Stimulated activated CD4-positive, alpha-beta T cell treated with anti-CD3 and anti-CD28 coated beads, Interleukin-12 subunit alpha, Interleukin-12 subunit beta, amount 100 ng/mL, for 48 hours (primary cell): ENCODE measurements at regions not wholly inside any gene's neighbourhood (a gene's known extent, or its start where the extent isn't known, plus 50 kb on each side); places are given as distances from the start of the nearest gene placed in this dataset.
"Not testable (repeated sequence)": the region's sequence is repeated elsewhere in the genome, so short reads cannot be mapped to it uniquely, and the experiment has no call there.

Experiments
- DNase-seq, 3 donors: peaks; one replicate each; pipeline ENCODE4 v3.0.0-alpha.2; 2020; ENCODE audit warnings: low read depth in 2 of 3, low spot score in 1 of 3

DNA sequence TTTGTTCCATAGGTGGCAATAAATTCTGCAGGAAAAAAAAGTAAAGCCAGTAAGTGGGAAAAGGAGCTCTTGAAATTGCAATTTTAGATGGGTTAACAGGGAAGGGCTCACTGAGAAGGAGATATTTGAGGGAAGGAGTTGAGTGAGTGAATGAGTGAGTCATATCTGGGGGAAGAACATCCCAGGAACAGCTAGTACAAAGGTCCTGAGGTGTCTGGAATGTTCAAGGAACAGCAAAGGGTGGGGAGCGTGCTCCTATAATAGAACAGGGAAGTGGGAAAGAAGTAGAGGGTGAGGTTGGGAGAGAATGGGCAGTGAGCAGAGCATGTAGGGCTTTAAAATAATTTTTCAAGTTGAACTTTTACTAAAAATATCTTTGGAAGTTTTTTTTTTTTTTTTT, 68.0 kb upstream of the PSME4 start:
- DNase-seq, result no peak

DNA sequence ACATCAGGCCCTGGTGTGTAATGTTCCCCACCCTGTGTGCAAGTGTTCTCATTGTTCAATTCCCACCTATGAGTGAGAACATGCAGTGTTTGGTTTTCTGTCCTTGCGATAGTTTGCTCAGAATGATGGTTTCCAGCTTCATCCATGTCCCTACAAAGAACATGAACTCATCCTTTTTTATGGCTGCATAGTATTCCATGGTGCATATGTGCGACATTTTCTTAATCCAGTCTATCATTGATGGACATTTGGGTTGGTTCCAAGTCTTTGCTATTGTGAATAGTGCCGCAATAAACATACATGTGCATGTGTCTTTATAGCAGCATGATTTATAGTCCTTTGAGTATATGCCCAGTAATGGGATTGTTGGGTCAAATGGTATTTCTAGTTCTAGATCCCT, 60.5 kb upstream of the PSME4 start:
- DNase-seq, result not testable (repeated sequence)

DNA sequence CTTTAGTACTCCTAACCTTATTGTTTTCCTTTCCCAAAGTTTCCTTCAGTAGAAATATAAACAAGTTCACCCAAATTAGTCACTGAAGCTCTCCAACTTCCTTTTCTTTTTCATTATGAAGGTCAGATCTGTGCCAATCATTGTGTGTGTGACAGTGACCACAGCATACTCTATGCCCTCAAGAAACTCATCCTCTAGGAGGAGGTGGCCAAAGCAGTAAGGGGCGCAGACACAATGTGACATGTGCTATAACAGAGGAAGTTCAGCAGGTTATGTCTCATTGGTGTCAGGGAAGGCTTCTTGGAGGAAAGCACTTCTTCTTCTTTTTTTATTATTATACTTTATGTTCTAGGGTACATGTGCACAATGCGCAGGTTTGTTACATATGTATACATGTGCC, 60.0 kb upstream of the PSME4 start:
- DNase-seq, result no peak

DNA sequence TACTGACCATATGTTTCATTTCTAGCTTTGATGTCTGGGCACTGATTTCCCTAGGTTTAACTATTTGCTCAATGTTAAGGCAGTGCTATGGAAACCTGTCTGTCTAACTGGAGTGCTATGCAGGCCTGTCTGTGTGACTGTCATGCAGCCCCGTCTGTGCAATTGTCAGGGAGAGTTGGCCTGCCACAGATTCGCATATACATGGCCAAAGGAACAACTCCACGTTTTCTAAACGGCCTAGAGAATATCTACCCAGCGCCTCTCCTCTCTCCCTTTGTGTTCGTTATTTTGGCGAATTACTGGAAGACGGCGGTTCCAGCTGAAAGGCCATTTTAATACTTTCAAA, 59.6 kb upstream of the PSME4 start:
- no peak for DNase-seq

GRCh38 chr2:54029721-54030395, 59.1 kb upstream of the PSME4 start:
- DNase-seq, result no peak

- DNase-seq, result not testable (repeated sequence)
These were observed 54.8 kb upstream of the PSME4 start for GRCh38 chr2:54025463-54026075.

DNA sequence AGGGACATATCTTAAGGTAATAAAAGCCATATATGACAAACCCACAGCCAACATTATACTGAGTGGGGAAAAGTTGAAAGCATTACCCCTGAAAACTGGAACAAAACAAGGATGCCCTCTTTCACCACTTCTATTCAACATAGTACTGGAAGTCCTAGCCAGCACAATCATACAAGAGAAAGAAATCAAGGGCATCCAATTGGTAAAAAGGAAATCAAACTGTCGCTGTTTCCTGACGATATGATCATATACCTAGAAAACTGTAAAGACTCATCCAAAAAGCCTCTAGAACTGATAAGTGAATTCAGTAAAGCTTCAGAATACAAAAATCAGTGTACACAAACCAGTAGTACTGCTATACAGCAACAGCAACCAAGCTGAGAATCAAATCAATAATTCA, 53.8 kb upstream of the PSME4 start:
- no peak for DNase-seq

DNA sequence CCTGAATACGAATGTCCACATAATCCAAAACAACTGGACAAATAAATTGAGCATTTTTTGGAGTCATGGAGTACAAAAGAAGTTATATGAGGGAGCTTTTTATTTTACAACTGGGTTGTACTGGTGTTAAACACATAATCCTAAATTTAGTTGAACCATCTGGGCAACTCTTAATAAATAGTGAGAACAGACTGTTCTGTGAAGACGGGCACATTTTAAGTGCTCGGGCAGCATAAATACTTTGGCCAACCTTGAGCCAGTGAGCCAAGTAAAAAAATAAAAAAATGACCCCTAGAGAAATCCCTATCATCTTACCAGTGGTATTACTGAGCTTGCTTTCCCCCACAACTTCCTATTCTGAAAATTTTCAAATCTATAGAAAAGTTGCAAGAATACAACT, 50.9 kb upstream of the PSME4 start:
- DNase-seq, result no peak

DNA sequence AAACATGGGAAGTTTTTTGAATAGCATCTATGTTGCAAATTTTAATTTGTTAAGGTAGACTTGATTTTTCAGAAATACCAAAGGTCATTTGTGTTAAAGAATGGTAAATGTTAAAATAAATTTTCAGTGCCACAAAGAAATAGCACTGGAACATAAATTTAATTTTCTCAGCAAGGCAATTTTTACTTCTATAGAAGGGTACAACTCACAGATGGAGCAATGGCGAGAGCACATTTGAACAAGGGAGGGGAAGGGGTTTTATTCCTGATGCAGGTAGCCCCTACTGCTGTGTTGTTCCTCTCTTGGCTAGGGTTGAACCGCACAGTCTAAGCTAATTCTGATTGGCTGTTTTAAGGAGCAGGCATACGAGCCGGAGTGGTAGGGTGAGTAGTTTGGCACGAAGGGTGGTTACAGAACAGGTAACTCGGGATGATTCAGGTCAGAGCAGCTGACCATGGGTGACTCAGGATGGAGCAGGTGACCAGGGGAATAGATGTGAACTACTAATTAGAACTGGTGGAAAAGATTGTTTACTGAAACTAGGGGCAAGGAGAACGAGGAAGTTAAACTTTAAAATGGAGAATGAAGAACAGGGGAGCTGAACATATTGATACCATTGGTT, 50.1 kb upstream of the PSME4 start:
- DNase-seq, result no peak
